IgD-negative memory B cell (primary cell): ENCODE measurements at regions not wholly inside any gene's neighbourhood (a gene's known extent, or its start where the extent isn't known, plus 50 kb on each side); places are given as distances from the start of the nearest gene placed in this dataset.
"Not testable (repeated sequence)": the region's sequence is repeated elsewhere in the genome, so short reads cannot be mapped to it uniquely, and the experiment has no call there.

Experiments
- H3K27ac Mint-ChIP-seq, 3 donors: one replicate each; pipeline ENCODE4 v1.8.0; 2020 to 2022; ENCODE audit warnings: mild to moderate bottlenecking in 3 of 3, mixed read lengths in 3 of 3, moderate library complexity in 1 of 3
- H3K27me3 Mint-ChIP-seq: one replicate; pipeline ENCODE4 v1.8.0; 2021; ENCODE audit warnings: mixed read lengths
- H3K36me3 Mint-ChIP-seq: one replicate; pipeline ENCODE4 v1.8.0; 2020; ENCODE audit warnings: mild to moderate bottlenecking, mixed read lengths
- H3K4me1 Mint-ChIP-seq, 3 donors: one replicate each; pipeline ENCODE4 v1.8.0; 2020 to 2022; ENCODE audit warnings: mixed read lengths in 3 of 3, mild to moderate bottlenecking in 1 of 3
- H3K4me3 Mint-ChIP-seq, 4 donors: one replicate each; pipeline ENCODE4 v1.8.0; 2020 to 2022; ENCODE audit warnings: mild to moderate bottlenecking in 4 of 4, mixed read lengths in 4 of 4, moderate library complexity in 3 of 4
- H3K9me3 Mint-ChIP-seq, 3 donors: one replicate each; pipeline ENCODE4 v1.8.0; 2020 to 2021; ENCODE audit warnings: mixed read lengths in 3 of 3, mild to moderate bottlenecking in 1 of 3

- Mint-ChIP-seq H3K9me3 (peaks cover 0 to 8% (median 0%) of the 10 kb centered on the region in 3 donors), H3K27ac (no peak overlapping the region), H3K4me3 (no peak overlapping the region), H3K4me1 (no peaks in the 10 kb centered on the region), H3K36me3 (no peaks in the 10 kb centered on the region), H3K27me3 (no peaks in the 10 kb centered on the region)
Measured at GRCh38 chr13:78540058-78540457, 63.3 kb downstream of the POU4F1 start.

- not testable (repeated sequence) for H3K36me3 Mint-ChIP-seq, H3K9me3 Mint-ChIP-seq, H3K27ac Mint-ChIP-seq, H3K4me1 Mint-ChIP-seq, H3K27me3 Mint-ChIP-seq, H3K4me3 Mint-ChIP-seq
Measured at GRCh38 chr13:78526044-78526443, 77.3 kb downstream of the POU4F1 start.

- peaks cover 0 to 4% (median 2%) of the 10 kb centered on the region in 3 donors for H3K9me3 Mint-ChIP-seq
- no peak overlapping the region for H3K27ac Mint-ChIP-seq
- no peaks in the 10 kb centered on the region for H3K27me3 Mint-ChIP-seq
- no peaks in the 10 kb centered on the region for H3K4me1 Mint-ChIP-seq
- no peaks in the 10 kb centered on the region for H3K36me3 Mint-ChIP-seq
- no peak overlapping the region for H3K4me3 Mint-ChIP-seq
Measured at GRCh38 chr13:78524936-78525335, 78.4 kb downstream of the POU4F1 start.

- H3K27me3 Mint-ChIP-seq, result no peaks in the 10 kb centered on the region
- no peak overlapping the region for H3K27ac Mint-ChIP-seq
- H3K4me3 Mint-ChIP-seq, result no peak overlapping the region
- peaks cover 0 to 3% (median 2%) of the 10 kb centered on the region in 3 donors for H3K9me3 Mint-ChIP-seq
- H3K4me1 Mint-ChIP-seq, result no peaks in the 10 kb centered on the region
- no peaks in the 10 kb centered on the region for H3K36me3 Mint-ChIP-seq
Measured at GRCh38 chr13:78521091-78521490, 82.3 kb downstream of the POU4F1 start.

- no peaks in the 10 kb centered on the region for H3K4me1 Mint-ChIP-seq
- H3K36me3 Mint-ChIP-seq, result no peaks in the 10 kb centered on the region
- no peak overlapping the region for H3K27ac Mint-ChIP-seq
- H3K4me3 Mint-ChIP-seq, result no peak overlapping the region
- no peaks in the 10 kb centered on the region for H3K27me3 Mint-ChIP-seq
- peaks cover 0 to 5% (median 0%) of the 10 kb centered on the region in 3 donors for H3K9me3 Mint-ChIP-seq
Measured at GRCh38 chr13:78520425-78520824, 82.9 kb downstream of the POU4F1 start.

GRCh38 chr13:78518482-78518881 lies 84.9 kb downstream of the POU4F1 start:
- H3K27ac Mint-ChIP-seq, H3K4me1 Mint-ChIP-seq, H3K27me3 Mint-ChIP-seq, H3K36me3 Mint-ChIP-seq, H3K9me3 Mint-ChIP-seq, H3K4me3 Mint-ChIP-seq: not testable (repeated sequence)

GRCh38 chr13:78499802-78500201 lies 103.5 kb downstream of the POU4F1 start:
- peaks cover 0 to 3% (median 2%) of the 10 kb centered on the region in 3 donors for H3K9me3 Mint-ChIP-seq
- no peaks in the 10 kb centered on the region for H3K27me3 Mint-ChIP-seq
- no peaks in the 10 kb centered on the region for H3K36me3 Mint-ChIP-seq
- no peak overlapping the region for H3K27ac Mint-ChIP-seq
- no peaks in the 10 kb centered on the region for H3K4me1 Mint-ChIP-seq
- no peak overlapping the region for H3K4me3 Mint-ChIP-seq

GRCh38 chr13:78497702-78498355 lies 105.5 kb downstream of the POU4F1 start:
- Mint-ChIP-seq H3K4me1 (no peaks in the 10 kb centered on the region), H3K9me3 (peaks cover 0 to 3% (median 2%) of the 10 kb centered on the region in 3 donors), H3K27ac (peak overlapping the region in 1 of 3 donors; percentile 11), H3K27me3 (no peaks in the 10 kb centered on the region), H3K36me3 (no peaks in the 10 kb centered on the region), H3K4me3 (no peak overlapping the region)

GRCh38 chr13:78491978-78492377 lies 111.4 kb downstream of the POU4F1 start:
- Mint-ChIP-seq H3K27me3 (peaks cover 2% of the 10 kb centered on the region), H3K9me3 (peaks cover 0 to 9% (median 8%) of the 10 kb centered on the region in 3 donors), H3K36me3 (no peaks in the 10 kb centered on the region), H3K4me1 (no peaks in the 10 kb centered on the region), H3K4me3 (no peak overlapping the region), H3K27ac (no peak overlapping the region)

GRCh38 chr13:78490225-78490624 lies 113.1 kb downstream of the POU4F1 start:
- not testable (repeated sequence) for H3K4me1 Mint-ChIP-seq, H3K9me3 Mint-ChIP-seq, H3K27ac Mint-ChIP-seq, H3K36me3 Mint-ChIP-seq, H3K27me3 Mint-ChIP-seq, H3K4me3 Mint-ChIP-seq

GRCh38 chr13:78487707-78488106 lies 115.6 kb downstream of the POU4F1 start:
- H3K27ac Mint-ChIP-seq, result no peak overlapping the region
- no peaks in the 10 kb centered on the region for H3K36me3 Mint-ChIP-seq
- H3K4me3 Mint-ChIP-seq, result no peak overlapping the region
- H3K9me3 Mint-ChIP-seq, result peaks cover 0 to 13% (median 8%) of the 10 kb centered on the region in 3 donors
- H3K27me3 Mint-ChIP-seq, result peaks cover 2% of the 10 kb centered on the region
- no peaks in the 10 kb centered on the region for H3K4me1 Mint-ChIP-seq

- Mint-ChIP-seq H3K27ac (no peak overlapping the region), H3K9me3 (peaks cover 0 to 5% (median 4%) of the 10 kb centered on the region in 3 donors), H3K36me3 (no peaks in the 10 kb centered on the region), H3K4me3 (no peak overlapping the region), H3K27me3 (peaks cover 2% of the 10 kb centered on the region), H3K4me1 (no peaks in the 10 kb centered on the region)
Measured at GRCh38 chr13:78485803-78486202, 117.5 kb downstream of the POU4F1 start.

GRCh38 chr13:78478183-78478582 lies 125.2 kb downstream of the POU4F1 start:
- H3K27me3 Mint-ChIP-seq, result peaks cover 3% of the 10 kb centered on the region
- no peak overlapping the region for H3K4me3 Mint-ChIP-seq
- no peak overlapping the region for H3K27ac Mint-ChIP-seq
- H3K9me3 Mint-ChIP-seq, result no peaks in the 10 kb centered on the region
- H3K4me1 Mint-ChIP-seq, result peaks cover 0 to 2% (median 0%) of the 10 kb centered on the region in 3 donors
- no peaks in the 10 kb centered on the region for H3K36me3 Mint-ChIP-seq

GRCh38 chr13:78476910-78477309 lies 126.4 kb downstream of the POU4F1 start:
- no peak overlapping the region for H3K4me3 Mint-ChIP-seq
- H3K9me3 Mint-ChIP-seq, result no peaks in the 10 kb centered on the region
- H3K36me3 Mint-ChIP-seq, result no peaks in the 10 kb centered on the region
- no peak overlapping the region for H3K27ac Mint-ChIP-seq
- peaks cover 3% of the 10 kb centered on the region for H3K27me3 Mint-ChIP-seq
- H3K4me1 Mint-ChIP-seq, result peaks cover 0 to 2% (median 0%) of the 10 kb centered on the region in 3 donors

- peaks cover 0 to 2% (median 0%) of the 10 kb centered on the region in 3 donors for H3K9me3 Mint-ChIP-seq
- H3K27ac Mint-ChIP-seq, result no peak overlapping the region
- no peaks in the 10 kb centered on the region for H3K4me1 Mint-ChIP-seq
- H3K4me3 Mint-ChIP-seq, result no peak overlapping the region
- peaks cover 2% of the 10 kb centered on the region for H3K27me3 Mint-ChIP-seq
- no peaks in the 10 kb centered on the region for H3K36me3 Mint-ChIP-seq
Measured at GRCh38 chr13:78468621-78469020, 134.7 kb downstream of the POU4F1 start.

- peaks cover 0 to 2% (median 0%) of the 10 kb centered on the region in 3 donors for H3K9me3 Mint-ChIP-seq
- H3K27ac Mint-ChIP-seq, result no peak overlapping the region
- no peak overlapping the region for H3K4me3 Mint-ChIP-seq
- H3K27me3 Mint-ChIP-seq, result peaks cover 6% of the 10 kb centered on the region
- no peaks in the 10 kb centered on the region for H3K4me1 Mint-ChIP-seq
- no peaks in the 10 kb centered on the region for H3K36me3 Mint-ChIP-seq
Measured at GRCh38 chr13:78465250-78465649, 138.1 kb downstream of the POU4F1 start.
